AG10803 (cell line): ENCODE measurements at regions not wholly inside any gene's neighbourhood (a gene's known extent, or its start where the extent isn't known, plus 50 kb on each side); places are given as distances from the start of the nearest gene placed in this dataset.

Experiments used
- DNase-seq: peaks from one replicate; pipeline ENCODE4 v3.0.0; 2010; ENCODE audit warnings: low read depth
- H3K4me3 ChIP-seq: 2 replicates; pipeline ENCODE4 v1.5.1; 2011; ENCODE audit warnings: mild to moderate bottlenecking, low read length, control low read depth
- TF ChIP-seq, protein P1 (sequence below): conservative IDR thresholded peaks from 2 replicates; pipeline ENCODE4 v1.5.1; 2011; ENCODE audit warnings: mild to moderate bottlenecking, low read length, control low read depth, inconsistent platforms

DNA sequence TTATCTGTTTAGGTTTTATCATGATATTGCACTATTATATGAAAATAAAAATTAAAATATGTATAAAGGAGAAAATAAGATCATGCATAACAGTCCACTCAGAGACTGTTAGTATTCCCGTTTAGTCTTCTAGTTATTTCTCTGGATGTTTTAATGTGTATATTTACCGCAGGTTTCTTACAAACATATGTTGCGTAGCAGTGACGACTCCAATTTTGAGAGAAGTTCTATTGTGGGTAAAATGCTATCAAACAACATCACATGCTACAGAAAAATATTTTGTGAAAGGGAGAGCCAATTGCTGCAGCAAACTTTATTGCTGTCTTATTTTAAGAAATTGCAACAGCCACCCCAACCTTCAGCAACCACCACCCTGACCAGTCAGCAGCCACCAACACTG is 72.4 kb upstream of the NXT1 start:
- DNase-seq: no peak
- H3K4me3 ChIP-seq: no peak overlapping the region
- TF ChIP-seq, protein P1, sequence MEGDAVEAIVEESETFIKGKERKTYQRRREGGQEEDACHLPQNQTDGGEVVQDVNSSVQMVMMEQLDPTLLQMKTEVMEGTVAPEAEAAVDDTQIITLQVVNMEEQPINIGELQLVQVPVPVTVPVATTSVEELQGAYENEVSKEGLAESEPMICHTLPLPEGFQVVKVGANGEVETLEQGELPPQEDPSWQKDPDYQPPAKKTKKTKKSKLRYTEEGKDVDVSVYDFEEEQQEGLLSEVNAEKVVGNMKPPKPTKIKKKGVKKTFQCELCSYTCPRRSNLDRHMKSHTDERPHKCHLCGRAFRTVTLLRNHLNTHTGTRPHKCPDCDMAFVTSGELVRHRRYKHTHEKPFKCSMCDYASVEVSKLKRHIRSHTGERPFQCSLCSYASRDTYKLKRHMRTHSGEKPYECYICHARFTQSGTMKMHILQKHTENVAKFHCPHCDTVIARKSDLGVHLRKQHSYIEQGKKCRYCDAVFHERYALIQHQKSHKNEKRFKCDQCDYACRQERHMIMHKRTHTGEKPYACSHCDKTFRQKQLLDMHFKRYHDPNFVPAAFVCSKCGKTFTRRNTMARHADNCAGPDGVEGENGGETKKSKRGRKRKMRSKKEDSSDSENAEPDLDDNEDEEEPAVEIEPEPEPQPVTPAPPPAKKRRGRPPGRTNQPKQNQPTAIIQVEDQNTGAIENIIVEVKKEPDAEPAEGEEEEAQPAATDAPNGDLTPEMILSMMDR: no peak

DNA sequence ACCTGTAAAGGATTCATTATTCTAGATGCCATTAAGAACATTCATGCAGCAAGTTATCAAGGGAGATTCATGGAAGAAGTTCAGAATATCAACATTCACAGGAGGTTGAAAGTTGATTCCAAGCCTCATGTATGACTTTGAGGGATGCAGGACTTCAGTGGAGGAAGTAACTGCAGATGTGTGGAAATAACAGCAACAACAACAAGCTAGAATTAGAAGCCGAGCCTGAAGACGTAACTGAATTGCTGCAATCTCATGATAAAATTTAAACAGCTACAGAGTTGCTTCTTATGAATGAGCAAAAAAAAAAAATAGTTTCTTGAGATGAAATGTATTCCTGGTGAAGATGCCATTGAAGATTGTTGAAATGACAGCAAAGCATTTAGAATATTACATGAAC is 73.3 kb upstream of the NXT1 start:
- TF ChIP-seq, protein P1: no peak
- DNase-seq: no peak
- no peak overlapping the region for H3K4me3 ChIP-seq

DNA sequence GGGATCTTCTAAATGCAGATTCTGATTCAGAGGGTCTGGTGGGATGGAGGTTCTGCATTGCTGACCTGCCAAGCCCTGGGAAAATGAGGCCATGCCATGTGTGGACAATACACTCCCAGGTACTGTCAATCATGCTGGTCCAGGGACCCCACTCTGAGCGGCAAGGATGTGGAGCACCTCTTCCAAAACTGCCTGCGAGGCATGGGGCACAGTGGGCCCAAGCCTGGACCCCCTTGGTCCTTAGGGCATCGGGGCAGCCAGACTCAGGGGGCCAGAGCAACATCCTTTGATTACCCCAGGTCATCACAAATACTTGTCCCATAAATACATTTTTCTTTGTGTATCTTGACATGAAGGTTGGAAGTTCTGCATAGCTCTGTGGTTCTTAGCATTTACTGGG is 76.8 kb upstream of the NXT1 start:
- TF ChIP-seq, protein P1: no peak
- no peak overlapping the region for H3K4me3 ChIP-seq
- no peak for DNase-seq

DNA sequence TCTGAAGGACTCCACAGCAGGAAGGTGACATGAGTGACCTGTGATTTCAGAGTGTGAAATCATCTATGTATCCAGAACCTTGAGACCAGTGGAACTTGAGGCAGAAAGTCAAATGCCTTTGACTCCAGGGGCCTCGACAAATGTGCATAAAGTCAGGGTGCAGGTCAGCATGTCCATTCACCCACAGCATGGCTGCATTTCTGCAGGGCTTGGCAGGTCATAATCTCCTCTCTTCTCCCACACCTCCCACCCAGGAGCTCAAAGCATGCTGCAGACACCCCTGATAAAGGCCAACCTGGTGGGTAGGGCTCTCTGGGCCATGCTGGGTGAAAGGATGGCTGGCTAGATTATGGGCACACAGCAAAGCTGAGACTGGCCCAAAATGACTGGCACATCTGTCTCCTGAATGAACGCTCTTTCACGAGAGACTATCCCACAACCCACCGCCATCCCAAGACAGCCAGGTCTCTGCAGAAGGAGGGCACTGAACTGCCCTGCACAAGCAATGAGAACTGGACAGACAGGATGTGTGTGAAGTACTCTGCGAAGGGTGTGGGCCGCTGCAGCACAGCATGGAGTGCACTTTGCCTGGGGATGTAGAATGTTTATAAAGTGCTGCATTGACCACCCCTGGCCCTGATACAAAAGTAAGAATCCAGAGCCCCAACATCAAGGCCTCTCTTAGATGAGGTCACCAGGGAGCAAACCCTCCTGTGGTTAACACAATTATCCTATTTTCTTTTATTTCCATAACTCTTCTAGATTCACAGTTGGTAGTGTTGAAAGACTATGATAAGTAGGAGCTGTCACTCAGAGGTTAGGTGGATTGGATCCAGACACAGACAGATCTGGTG is 78.2 kb upstream of the NXT1 start:
- TF ChIP-seq, protein P1: no peak
- DNase-seq: no peak

DNA sequence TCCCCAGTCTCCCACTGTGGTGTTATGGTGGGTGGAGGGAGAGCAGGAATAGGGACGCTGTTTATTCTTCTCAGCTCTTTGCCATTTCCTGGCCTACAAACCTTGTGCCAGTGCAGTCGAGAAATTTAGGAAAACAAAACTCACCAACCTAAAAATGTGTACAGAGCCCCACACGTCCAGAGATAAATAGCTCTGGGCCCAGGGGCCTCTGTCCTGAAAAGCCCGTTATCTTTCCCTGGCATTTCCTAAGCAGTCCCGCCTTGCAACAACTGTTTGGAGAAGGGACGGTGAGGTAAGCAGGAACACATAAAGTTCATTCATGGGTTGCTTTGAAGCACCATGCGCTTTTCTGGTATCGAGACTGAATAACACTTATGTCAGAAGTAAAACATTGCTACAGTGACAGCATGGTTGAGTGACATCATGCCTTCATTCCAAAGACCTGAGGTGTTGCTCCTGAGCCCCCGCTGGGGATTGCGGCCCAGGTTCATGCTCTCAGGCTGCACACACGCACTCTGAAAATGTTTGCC is 80.1 kb upstream of the NXT1 start:
- DNase-seq: peak; percentile 17
- no peak overlapping the region for H3K4me3 ChIP-seq
- TF ChIP-seq, protein P1: no peak

More for the DNA sequence above, 78.2 kb upstream of the NXT1 start:
- no peak overlapping the region for H3K4me3 ChIP-seq

DNA sequence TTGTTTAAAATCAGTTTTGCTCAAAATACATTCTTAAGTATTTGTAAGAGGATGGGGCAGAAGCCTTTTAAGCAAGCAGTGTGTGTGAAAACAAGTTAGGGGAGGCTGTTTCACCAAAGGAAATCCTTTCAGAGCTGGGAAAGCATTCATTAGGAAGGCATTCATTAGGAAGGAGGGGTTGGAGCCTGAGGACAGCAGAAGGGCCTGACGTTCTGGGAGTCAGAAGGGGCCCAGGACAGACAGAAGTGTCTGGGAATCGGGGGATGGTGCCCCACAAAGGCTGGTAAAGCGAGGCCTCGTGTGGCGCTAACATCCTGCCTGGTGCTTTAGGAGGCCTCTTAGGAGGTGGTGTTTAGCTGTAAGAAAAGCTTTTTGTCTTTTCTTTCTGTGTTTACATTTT is 80.6 kb upstream of the NXT1 start:
- TF ChIP-seq, protein P1: no peak
- no peak for DNase-seq
- H3K4me3 ChIP-seq: no peak overlapping the region

DNA sequence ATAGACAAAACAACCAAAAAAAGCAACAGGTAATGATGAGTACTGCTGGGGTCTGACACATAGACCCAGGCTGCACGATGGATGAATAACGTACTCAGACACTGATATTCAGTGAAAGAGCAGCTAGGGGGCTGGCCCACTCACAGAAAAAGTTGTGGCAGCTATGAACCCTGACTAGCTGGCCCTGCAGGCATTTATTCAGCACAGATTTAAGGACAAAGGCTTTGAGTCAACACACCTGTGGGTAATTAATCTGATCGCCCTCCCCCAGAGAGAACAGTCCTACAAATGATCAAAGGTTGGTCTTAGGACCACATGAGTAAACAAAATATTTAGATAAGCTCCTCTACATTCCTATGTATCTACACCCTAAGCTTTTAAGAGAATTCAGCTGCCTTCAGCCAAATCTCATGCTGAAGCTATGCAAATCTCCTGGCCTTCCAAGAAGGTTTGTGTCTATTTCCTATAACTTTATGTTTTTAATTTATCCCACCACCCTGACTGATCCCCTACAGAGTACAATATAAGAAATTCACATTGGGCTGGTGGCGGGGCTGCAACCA is 81.7 kb upstream of the NXT1 start:
- TF ChIP-seq, protein P1: no peak
- DNase-seq: no peak
- H3K4me3 ChIP-seq: no peak overlapping the region
